SK-N-SH treated with all-trans-retinoic acid at 6 μM for 48 hours (cell line): ENCODE measurements at regions not wholly inside any gene's neighbourhood (a gene's known extent, or its start where the extent isn't known, plus 50 kb on each side); places are given as distances from the start of the nearest gene placed in this dataset.

ENCODE experiments used
- ATAC-seq: fragments of 200-7000 bp; cut with Tn5 transposase; 3 replicates; pipeline ENCODE4 v1.9.1; 2020; ENCODE audit warnings: mild to moderate bottlenecking, moderate library complexity
- ARNTL ChIP-seq: fragments of 450-650 bp; formaldehyde crosslinking; IDR thresholded peaks from 2 replicates; pipeline ENCODE4 v1.5.0; 2020; ENCODE audit warnings: low read depth, mild to moderate bottlenecking, moderate library complexity, borderline replicate concordance
- BACH2 ChIP-seq: fragments of 250-450 bp; sonication (Bioruptor Pico); IDR thresholded peaks from 2 replicates; pipeline ENCODE4 v1.9.0; 2021; ENCODE audit warnings: mild to moderate bottlenecking, borderline replicate concordance
- CSDC2 ChIP-seq: fragments of 250-450 bp; sonication (Bioruptor Pico); IDR thresholded peaks from 2 replicates; pipeline ENCODE4 v1.5.0; 2020; ENCODE audit warnings: mild to moderate bottlenecking, moderate library complexity
- CSRNP3 ChIP-seq: fragments of 250-450 bp; sonication (Bioruptor Pico); IDR thresholded peaks from 2 replicates; pipeline ENCODE4 v1.5.1; 2021; ENCODE audit warnings: mild to moderate bottlenecking, moderate library complexity
- ESRRG ChIP-seq: fragments of 250-450 bp; sonication (Bioruptor Pico); IDR thresholded peaks from 2 replicates; pipeline ENCODE4 v1.6.1; 2021; ENCODE audit warnings: mild to moderate bottlenecking
- GLIS3 ChIP-seq: fragments of 250-450 bp; sonication (Bioruptor Pico); IDR thresholded peaks from 2 replicates; pipeline ENCODE4 v1.5.0; 2020; ENCODE audit warnings: mild to moderate bottlenecking, moderate library complexity
- ISL1 ChIP-seq: fragments of 250-450 bp; sonication (Bioruptor Pico); IDR thresholded peaks from 2 replicates; pipeline ENCODE4 v2.1.2; 2022; ENCODE audit warnings: mild to moderate bottlenecking, moderate library complexity
- OSR1 ChIP-seq: fragments of 250-450 bp; sonication (Bioruptor Pico); IDR thresholded peaks from 2 replicates; pipeline ENCODE4 v1.8.0; 2022; ENCODE audit warnings: moderate library complexity, mild to moderate bottlenecking, inconsistent platforms
- PATZ1 ChIP-seq: fragments of 250-450 bp; sonication (Bioruptor Pico); IDR thresholded peaks from 2 replicates; pipeline ENCODE4 v1.8.0; 2020; ENCODE audit warnings: mild to moderate bottlenecking, moderate library complexity, borderline replicate concordance
- PPARA ChIP-seq: fragments of 250-450 bp; sonication (Bioruptor Pico); IDR thresholded peaks from 2 replicates; pipeline ENCODE4 v1.5.0; 2020; ENCODE audit warnings: mild to moderate bottlenecking, borderline replicate concordance
- RARB ChIP-seq: fragments of 250-450 bp; sonication (Bioruptor Pico); IDR thresholded peaks from 2 replicates; pipeline ENCODE4 v1.8.0; 2021; ENCODE audit warnings: mild to moderate bottlenecking, moderate library complexity
- SNAI2 ChIP-seq: fragments of 250-450 bp; sonication (Bioruptor Pico); IDR thresholded peaks from 2 replicates; pipeline ENCODE4 v1.5.0; 2020; ENCODE audit warnings: mild to moderate bottlenecking, moderate library complexity
- TCF4 ChIP-seq: fragments of 250-450 bp; sonication (Bioruptor Pico); IDR thresholded peaks from 2 replicates; pipeline ENCODE4 v1.8.0; 2021; ENCODE audit warnings: mild to moderate bottlenecking, moderate library complexity, borderline replicate concordance
- TOX ChIP-seq: fragments of 250-450 bp; sonication (Bioruptor Pico); IDR thresholded peaks from 2 replicates; pipeline ENCODE4 v1.8.0; 2021; ENCODE audit warnings: mild to moderate bottlenecking, moderate library complexity, borderline replicate concordance
- TSHZ2 ChIP-seq: fragments of 250-450 bp; sonication (Bioruptor Pico); IDR thresholded peaks from 2 replicates; pipeline ENCODE4 v1.5.0; 2020; ENCODE audit warnings: mild to moderate bottlenecking, moderate library complexity
- ZC3H10 ChIP-seq: fragments of 250-450 bp; sonication (Bioruptor Pico); IDR thresholded peaks from 2 replicates; pipeline ENCODE4 v1.5.1; 2021; ENCODE audit warnings: mild to moderate bottlenecking, moderate library complexity
- ZFP30 ChIP-seq: fragments of 450-650 bp; formaldehyde crosslinking; IDR thresholded peaks from 2 replicates; pipeline ENCODE4 v1.5.0; 2022; ENCODE audit warnings: mild to moderate bottlenecking, moderate library complexity
- ZNF565 ChIP-seq: fragments of 450-650 bp; formaldehyde crosslinking; conservative IDR thresholded peaks from 2 replicates; pipeline ENCODE4 v1.5.0; 2020; ENCODE audit warnings: low read depth, mild to moderate bottlenecking, moderate library complexity
- ZNF70 ChIP-seq: fragments of 450-650 bp; formaldehyde crosslinking; IDR thresholded peaks from 2 replicates; pipeline ENCODE4 v1.5.0; 2020; ENCODE audit warnings: mild to moderate bottlenecking, moderate library complexity
- ZNF8 ChIP-seq: fragments of 450-650 bp; formaldehyde crosslinking; IDR thresholded peaks from 2 replicates; pipeline ENCODE4 v1.5.0; 2020; ENCODE audit warnings: mild to moderate bottlenecking, moderate library complexity
- TF ChIP-seq, protein P1 (sequence below): fragments of 250-450 bp; sonication (Bioruptor Pico); IDR thresholded peaks from 2 replicates; pipeline ENCODE4 v1.8.0; 2021; ENCODE audit warnings: low read depth, mild to moderate bottlenecking, moderate library complexity, borderline replicate concordance
- TF ChIP-seq, protein P2 (sequence below): fragments of 250-450 bp; sonication (Bioruptor Pico); IDR thresholded peaks from 2 replicates; pipeline ENCODE4 v1.5.1; 2020; ENCODE audit warnings: low read depth, mild to moderate bottlenecking, moderate library complexity

DNA sequence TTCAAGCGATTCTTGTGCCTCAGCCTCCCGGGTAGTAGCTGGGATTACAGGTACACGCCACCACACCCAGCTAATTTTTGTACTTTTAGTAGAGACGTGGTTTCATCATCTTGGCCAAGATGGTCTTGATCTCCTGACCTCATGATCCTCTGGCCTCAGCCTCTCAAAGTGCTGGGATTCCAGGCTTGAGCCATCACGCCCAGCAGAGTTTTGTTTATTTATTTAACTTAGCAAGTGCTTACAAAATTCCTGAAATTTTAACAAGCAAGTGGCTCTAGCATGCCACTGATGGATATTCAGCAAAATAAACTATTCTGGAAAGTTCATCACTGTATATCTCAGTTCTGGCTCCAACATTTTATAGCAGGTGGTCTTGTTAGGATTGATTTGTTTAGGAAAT, 585.9 kb downstream of the OTOL1 start (continued):
- no peak for TF ChIP-seq PATZ1 (CRISPR knock-in tag)
- TF ChIP-seq CSDC2 = no peak
- TF ChIP-seq, protein P1, sequence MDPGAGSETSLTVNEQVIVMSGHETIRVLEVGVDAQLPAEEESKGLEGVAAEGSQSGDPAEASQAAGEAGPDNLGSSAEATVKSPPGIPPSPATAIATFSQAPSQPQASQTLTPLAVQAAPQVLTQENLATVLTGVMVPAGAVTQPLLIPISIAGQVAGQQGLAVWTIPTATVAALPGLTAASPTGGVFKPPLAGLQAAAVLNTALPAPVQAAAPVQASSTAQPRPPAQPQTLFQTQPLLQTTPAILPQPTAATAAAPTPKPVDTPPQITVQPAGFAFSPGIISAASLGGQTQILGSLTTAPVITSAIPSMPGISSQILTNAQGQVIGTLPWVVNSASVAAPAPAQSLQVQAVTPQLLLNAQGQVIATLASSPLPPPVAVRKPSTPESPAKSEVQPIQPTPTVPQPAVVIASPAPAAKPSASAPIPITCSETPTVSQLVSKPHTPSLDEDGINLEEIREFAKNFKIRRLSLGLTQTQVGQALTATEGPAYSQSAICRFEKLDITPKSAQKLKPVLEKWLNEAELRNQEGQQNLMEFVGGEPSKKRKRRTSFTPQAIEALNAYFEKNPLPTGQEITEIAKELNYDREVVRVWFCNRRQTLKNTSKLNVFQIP = no peak
- no peak for TF ChIP-seq OSR1 (CRISPR knock-in tag)
- no peak for TF ChIP-seq ZNF70 (CRISPR knock-in tag)
- no peak for TF ChIP-seq ISL1 (CRISPR knock-in tag)
- no peak for TF ChIP-seq TCF4 (CRISPR knock-in tag)

GRCh38 chr3:162087361-162087760, 590.8 kb downstream of the OTOL1 start:
- ATAC-seq = no peak
- TF ChIP-seq ZFP30 (CRISPR knock-in tag) (no peak), ISL1 (CRISPR knock-in tag) (peak; percentile 84), TSHZ2 (CRISPR knock-in tag) (no peak; the same call in 1 of the 2 replicates), CSDC2 (no peak), OSR1 (CRISPR knock-in tag) (no peak), ARNTL (no peak), TCF4 (CRISPR knock-in tag) (peak; percentile 34; the same call in 1 of the 2 replicates), RARB (CRISPR knock-in tag) (no peak), ZNF70 (CRISPR knock-in tag) (no peak), ZC3H10 (CRISPR knock-in tag) (no peak), BACH2 (CRISPR knock-in tag) (no peak), PPARA (no peak), GLIS3 (CRISPR knock-in tag) (no peak), ESRRG (CRISPR knock-in tag) (no peak), SNAI2 (CRISPR knock-in tag) (no peak), ZNF8 (no peak), ZNF565 (CRISPR knock-in tag) (no peak)
- TF ChIP-seq, protein P1 = no peak
- TF ChIP-seq, protein P2, sequence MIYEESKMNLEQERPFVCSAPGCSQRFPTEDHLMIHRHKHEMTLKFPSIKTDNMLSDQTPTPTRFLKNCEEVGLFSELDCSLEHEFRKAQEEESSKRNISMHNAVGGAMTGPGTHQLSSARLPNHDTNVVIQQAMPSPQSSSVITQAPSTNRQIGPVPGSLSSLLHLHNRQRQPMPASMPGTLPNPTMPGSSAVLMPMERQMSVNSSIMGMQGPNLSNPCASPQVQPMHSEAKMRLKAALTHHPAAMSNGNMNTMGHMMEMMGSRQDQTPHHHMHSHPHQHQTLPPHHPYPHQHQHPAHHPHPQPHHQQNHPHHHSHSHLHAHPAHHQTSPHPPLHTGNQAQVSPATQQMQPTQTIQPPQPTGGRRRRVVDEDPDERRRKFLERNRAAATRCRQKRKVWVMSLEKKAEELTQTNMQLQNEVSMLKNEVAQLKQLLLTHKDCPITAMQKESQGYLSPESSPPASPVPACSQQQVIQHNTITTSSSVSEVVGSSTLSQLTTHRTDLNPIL (CRISPR knock-in tag) = peak; percentile 70

DNA sequence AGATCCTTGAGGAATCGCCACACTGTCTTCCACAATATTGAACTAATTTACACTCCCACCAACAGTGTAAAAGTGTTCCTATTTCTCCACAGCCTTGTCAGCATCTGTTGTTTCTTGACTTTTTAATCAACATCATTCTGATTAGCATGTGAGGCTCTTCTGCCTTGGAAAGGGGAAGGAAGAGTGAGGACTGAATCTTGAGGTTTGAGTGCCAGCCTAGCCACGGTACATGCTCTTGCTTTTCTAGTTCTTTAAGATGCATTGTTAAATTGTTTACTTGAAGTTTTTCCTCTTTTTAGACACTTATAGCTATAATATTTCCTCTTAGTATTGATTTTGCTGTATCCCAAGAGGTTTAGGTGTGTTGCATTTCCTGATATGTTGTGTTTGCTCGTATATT, 596.1 kb downstream of the OTOL1 start:
- ATAC-seq = no peak
- TF ChIP-seq ZC3H10 (CRISPR knock-in tag) = no peak
- TF ChIP-seq PATZ1 (CRISPR knock-in tag) = no peak
- TF ChIP-seq CSDC2 = no peak
- no peak for TF ChIP-seq TSHZ2 (CRISPR knock-in tag)
- TF ChIP-seq BACH2 (CRISPR knock-in tag) = no peak
- no peak for TF ChIP-seq TOX (CRISPR knock-in tag)
- TF ChIP-seq SNAI2 (CRISPR knock-in tag) = no peak
- TF ChIP-seq CSRNP3 (CRISPR knock-in tag) = no peak
- TF ChIP-seq ZFP30 (CRISPR knock-in tag) = no peak
- TF ChIP-seq ZNF8 = no peak
